C4-2B (cell line): ENCODE measurements at regions not wholly inside any gene's neighbourhood (a gene's known extent, or its start where the extent isn't known, plus 50 kb on each side); places are given as distances from the start of the nearest gene placed in this dataset.

Experiments
- ZFX ChIP-seq: fragments of 450-650 bp; IDR thresholded peaks from 2 replicates; pipeline ENCODE4 v1.6.1; 2017
- TF ChIP-seq, protein P1 (sequence below): fragments of 450-650 bp; conservative IDR thresholded peaks from 2 replicates; pipeline ENCODE4 v1.5.1; 2017; ENCODE audit warnings: mild to moderate bottlenecking

DNA sequence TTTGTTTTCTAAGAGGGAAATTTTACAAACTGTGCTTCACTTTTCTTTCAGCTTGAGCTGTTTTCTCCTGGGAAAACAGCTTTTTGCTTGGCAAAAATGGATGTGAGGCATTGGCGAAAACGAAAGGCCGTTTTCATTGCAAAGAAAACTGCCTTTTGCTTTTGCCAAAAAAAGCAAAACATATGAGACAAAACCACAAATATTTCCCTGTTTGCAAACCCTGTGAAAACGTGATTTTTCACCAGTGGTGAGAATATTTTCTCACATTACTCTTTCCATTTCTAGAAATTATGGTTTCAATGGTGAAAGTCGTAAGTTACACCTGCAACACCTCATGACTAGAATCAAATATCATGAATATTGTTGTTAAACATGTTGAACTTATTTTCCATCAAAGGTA is 74.0 kb upstream of the ZBTB18 start:
- TF ChIP-seq, protein P1, sequence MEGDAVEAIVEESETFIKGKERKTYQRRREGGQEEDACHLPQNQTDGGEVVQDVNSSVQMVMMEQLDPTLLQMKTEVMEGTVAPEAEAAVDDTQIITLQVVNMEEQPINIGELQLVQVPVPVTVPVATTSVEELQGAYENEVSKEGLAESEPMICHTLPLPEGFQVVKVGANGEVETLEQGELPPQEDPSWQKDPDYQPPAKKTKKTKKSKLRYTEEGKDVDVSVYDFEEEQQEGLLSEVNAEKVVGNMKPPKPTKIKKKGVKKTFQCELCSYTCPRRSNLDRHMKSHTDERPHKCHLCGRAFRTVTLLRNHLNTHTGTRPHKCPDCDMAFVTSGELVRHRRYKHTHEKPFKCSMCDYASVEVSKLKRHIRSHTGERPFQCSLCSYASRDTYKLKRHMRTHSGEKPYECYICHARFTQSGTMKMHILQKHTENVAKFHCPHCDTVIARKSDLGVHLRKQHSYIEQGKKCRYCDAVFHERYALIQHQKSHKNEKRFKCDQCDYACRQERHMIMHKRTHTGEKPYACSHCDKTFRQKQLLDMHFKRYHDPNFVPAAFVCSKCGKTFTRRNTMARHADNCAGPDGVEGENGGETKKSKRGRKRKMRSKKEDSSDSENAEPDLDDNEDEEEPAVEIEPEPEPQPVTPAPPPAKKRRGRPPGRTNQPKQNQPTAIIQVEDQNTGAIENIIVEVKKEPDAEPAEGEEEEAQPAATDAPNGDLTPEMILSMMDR: no peak
- no peak for TF ChIP-seq ZFX
